K562 (cell line): ENCODE measurements at regions not wholly inside any gene's neighbourhood (a gene's known extent, or its start where the extent isn't known, plus 50 kb on each side); places are given as distances from the start of the nearest gene placed in this dataset.

Experiments used
- ATAC-seq: fragments of 200-7000 bp; cut with Tn5 transposase; 3 replicates; pipeline ENCODE4 v1.9.1; 2020; ENCODE audit warnings: moderate library complexity
- BruUV-seq: library from RNA; stranded (reverse); fragments of 400-500 nt; replicated peaks from 2 replicates; lab custom pipeline; 2021; lab: Mats Ljungman, UMichigan
- CTCF ChIA-PET: fragments of 300-600 bp; formaldehyde crosslinking; extraction: SDS; loops from one replicate; lab custom pipeline; 2021; ENCODE audit warnings: low intra/inter-chr PET ratio; lab: Yijun Ruan, JAX
- POLR2A ChIA-PET: fragments of 300-600, 350-650 bp; sonication (Branson Sonifier 250); formaldehyde crosslinking; extraction: SDS; loops from one replicate; lab custom pipeline; 2021; ENCODE audit warnings: antibody characterized with exemption, inconsistent platforms; lab: Yijun Ruan, JAX
- DNase-seq, 4 experiments: peaks; one replicate each; pipeline versions ENCODE4 v3.0.0 to v3.0.0-alpha.2; 2011 to 2018; ENCODE audit warnings: low spot score in 3 of 4, mixed read lengths in 3 of 4; ENCODE audit errors: extremely low read depth in 1 of 4
- FAIRE-seq: peaks from 2 replicates; lab custom pipeline; 2011; peaks lifted over from hg19 to GRCh38; lab: Jason Lieb, UNC
- H2AFZ ChIP-seq: 2 replicates; pipeline ENCODE4 v1.6.0; 2011; ENCODE audit warnings: low read depth, low read length, control low read depth, inconsistent platforms
- H3K27ac ChIP-seq: fragments of 200-600 bp; 3 replicates; pipeline ENCODE4 v1.8.0; 2011; ENCODE audit warnings: low read depth, mild to moderate bottlenecking, control low read depth, inconsistent platforms, low read length, moderate library complexity, mixed read lengths; ENCODE audit errors: extremely low read depth
- H3K27me3 ChIP-seq, 2 experiments: fragments of 300-600 bp in 1 of 2; 2 replicates in 1 of 2; 3 replicates in 1 of 2; pipeline versions ENCODE4 v1.6.0 to v1.8.0; 2011; ENCODE audit warnings: inconsistent platforms in 2 of 2, low read length in 2 of 2, mild to moderate bottlenecking in 1 of 2, mixed read lengths in 1 of 2, moderate library complexity in 1 of 2; ENCODE audit not compliant: control insufficient read depth in 2 of 2, insufficient read depth in 2 of 2
- H3K36me3 ChIP-seq: fragments of 300-600 bp; 3 replicates; pipeline ENCODE4 v1.8.0; 2011; ENCODE audit warnings: mild to moderate bottlenecking, low read length, inconsistent platforms; ENCODE audit not compliant: control insufficient read depth, insufficient read depth
- H3K4me1 ChIP-seq, 2 experiments: fragments of 200-600 bp in 1 of 2; replicated peaks in 1 of 2; 2 replicates in 1 of 2; 3 replicates in 1 of 2; pipeline versions ENCODE4 v1.5.1 to v1.8.0; 2011; ENCODE audit warnings: inconsistent platforms in 2 of 2, low read length in 2 of 2, mild to moderate bottlenecking in 1 of 2, mixed read lengths in 1 of 2, moderate library complexity in 1 of 2; ENCODE audit not compliant: control insufficient read depth in 2 of 2, insufficient read depth in 2 of 2
- H3K4me2 ChIP-seq: 2 replicates; pipeline ENCODE4 v1.6.1; 2011; ENCODE audit warnings: low read length, control low read depth, inconsistent platforms, mixed read lengths; ENCODE audit not compliant: insufficient read depth
- H3K4me3 ChIP-seq: fragments of 200-600 bp; sonication (generic), shearing (Covaris generic); 2 replicates; pipeline ENCODE4 v1.5.1; 2016; ENCODE audit warnings: control low read depth, inconsistent platforms
- H3K79me2 ChIP-seq: fragments of 200-600 bp; 3 replicates; pipeline ENCODE4 v1.8.0; 2011; ENCODE audit warnings: low read length, inconsistent platforms; ENCODE audit not compliant: control insufficient read depth, insufficient read depth
- H3K9ac ChIP-seq, 2 experiments: 2 replicates each; pipeline versions ENCODE4 v1.6.0 to v1.6.1; 2011; ENCODE audit warnings: low read depth in 2 of 2, low read length in 2 of 2, control low read depth in 1 of 2, inconsistent platforms in 1 of 2, mild to moderate bottlenecking in 1 of 2, mixed read lengths in 1 of 2; ENCODE audit not compliant: insufficient read depth in 1 of 2
- H3K9me1 ChIP-seq: one replicate; pipeline ENCODE4 v1.6.0; 2011; ENCODE audit warnings: inconsistent platforms, mild to moderate bottlenecking, low read length, moderate library complexity; ENCODE audit not compliant: control insufficient read depth, insufficient read depth
- H3K9me3 ChIP-seq: replicated peaks from 2 replicates; pipeline ENCODE4 v1.5.1; 2011; ENCODE audit warnings: low read depth, low read length, inconsistent platforms; ENCODE audit not compliant: control insufficient read depth, insufficient read depth
- H4K20me1 ChIP-seq: replicated peaks from 2 replicates; pipeline ENCODE4 v1.6.1; 2011; ENCODE audit warnings: low read length, inconsistent platforms, mixed read lengths; ENCODE audit not compliant: control insufficient read depth, insufficient read depth
- ASH1L ChIP-seq: fragments of 450-650 bp; IDR thresholded peaks from 2 replicates; pipeline ENCODE4 v1.6.1; 2018; ENCODE audit warnings: borderline replicate concordance, mild to moderate bottlenecking, low read depth; ENCODE audit not compliant: partially characterized antibody
- BCOR ChIP-seq: fragments of 450-650 bp; IDR thresholded peaks from 2 replicates; pipeline ENCODE4 v1.6.1; 2016
- CTBP1 ChIP-seq: fragments of 450-650 bp; IDR thresholded peaks from 2 replicates; pipeline ENCODE4 v1.6.1; 2016; ENCODE audit warnings: borderline replicate concordance
- POLR3A ChIP-seq: IDR thresholded peaks from 2 replicates; pipeline ENCODE4 v1.6.1; 2011; ENCODE audit warnings: borderline replicate concordance, mild to moderate bottlenecking, moderate library complexity; ENCODE audit not compliant: insufficient read length, insufficient read depth; ENCODE audit errors: extremely low read depth
- RBBP5 ChIP-seq: fragments of 200-600 bp; sonication (generic); IDR thresholded peaks from 2 replicates; pipeline ENCODE4 v1.6.1; 2012; ENCODE audit warnings: borderline replicate concordance, mild to moderate bottlenecking, low read length, control low read depth, inconsistent platforms; ENCODE audit not compliant: insufficient read depth, poor library complexity, severe bottlenecking
- RBM39 ChIP-seq: fragments of 200-400 bp; formaldehyde crosslinking; optimal IDR thresholded peaks from 2 replicates; pipeline ENCODE3; 2018; ENCODE audit warnings: low read depth, low read length
- RFX5 ChIP-seq: IDR thresholded peaks from 2 replicates; pipeline ENCODE4 v1.6.1; 2011; ENCODE audit warnings: low read depth, mild to moderate bottlenecking, improper control_type of control experiment, low read length
- SMARCE1 ChIP-seq: fragments of 450-650 bp; IDR thresholded peaks from 2 replicates; pipeline ENCODE4 v1.7.1; 2016; ENCODE audit warnings: mild to moderate bottlenecking
- TARDBP ChIP-seq: fragments of 450-650 bp; IDR thresholded peaks from 2 replicates; pipeline ENCODE4 v1.6.1; 2016
- U2AF2 ChIP-seq: fragments of 200-400 bp; formaldehyde crosslinking; optimal IDR thresholded peaks from 2 replicates; pipeline ENCODE3; 2017; ENCODE audit warnings: low read depth, mild to moderate bottlenecking, low read length
- ZFP30 ChIP-seq: fragments of 250-450 bp; sonication (Bioruptor Pico); IDR thresholded peaks from 2 replicates; pipeline ENCODE4 v1.8.0; 2022; ENCODE audit warnings: moderate library complexity, mild to moderate bottlenecking, inconsistent platforms, borderline replicate concordance
- ZFPM2 ChIP-seq: fragments of 250-450 bp; sonication (Bioruptor Pico); IDR thresholded peaks from 2 replicates; pipeline ENCODE4 v1.5.1; 2022; ENCODE audit warnings: mild to moderate bottlenecking
- WGBS: fragments of 100-300 bp; shearing (Covaris generic); methylation state at CpG from one replicate; pipeline ENCODE4 v1.1.6; 2016; ENCODE audit warnings: low coverage, mixed read lengths; ENCODE audit not compliant: insufficient coverage; ENCODE audit errors: missing lambda C conversion rate; 5-methylcytosine and 5-hydroxymethylcytosine counted together
- in situ Hi-C: fragments of 300-500 bp; cut with MboI; formaldehyde crosslinking; loops from 4 replicates; pipeline ENCODE4 v1.15.0; 2018; ENCODE audit warnings: inconsistent platforms, mixed read lengths
- intact Hi-C: fragments of 100-400 bp; cut with micrococcal nuclease; formaldehyde crosslinking; loops from 2 replicates; pipeline ENCODE4 v1.14.2; 2022
- TF ChIP-seq, protein P1 (sequence below): fragments of 250-450 bp; sonication (Bioruptor Pico); IDR thresholded peaks from 2 replicates; pipeline ENCODE4 v1.4.0; 2020; ENCODE audit warnings: borderline replicate concordance
- TF ChIP-seq, protein P2 (sequence below): fragments of 450-650 bp; IDR thresholded peaks from 2 replicates; pipeline ENCODE4 v1.6.1; 2016; ENCODE audit warnings: low read depth

DNA sequence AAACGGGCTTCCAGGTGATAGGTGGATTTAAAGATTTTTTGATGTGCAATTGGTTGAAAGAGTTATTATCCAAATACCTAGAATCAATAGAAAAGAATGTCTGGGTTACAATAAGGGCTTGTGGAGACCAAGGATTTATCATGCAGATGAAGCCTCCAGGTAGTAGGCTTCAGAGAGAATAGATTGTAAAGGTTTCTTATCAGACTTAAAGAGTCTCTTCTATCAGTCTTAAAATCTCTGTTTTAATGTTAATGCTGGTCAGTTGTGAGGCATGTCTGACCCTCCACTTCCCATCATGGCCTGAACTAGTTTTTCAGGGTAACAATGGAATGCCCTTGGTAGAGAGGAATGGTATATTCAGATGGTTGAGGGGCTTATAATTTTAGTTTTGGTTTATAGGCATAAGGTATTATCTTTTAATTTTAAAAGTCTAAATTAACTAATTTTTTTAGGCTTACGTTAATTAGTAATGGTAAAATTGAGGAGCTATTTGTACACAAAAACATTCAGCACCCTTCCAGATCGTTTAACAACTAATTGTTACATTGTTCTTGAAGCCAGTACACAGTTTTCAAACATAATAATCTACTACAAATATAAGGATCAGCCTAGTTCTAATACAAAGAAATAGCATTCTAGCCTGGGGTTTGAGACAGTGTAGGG is 704.2 kb upstream of the MBL2 start:
- 0% methylated on average over 3 of the region's 3 CpGs for WGBS
- H3K9ac ChIP-seq: no peak overlapping the region
- H3K9me1 ChIP-seq: no peaks in the 10 kb centered on the region
- no peak overlapping the region for H3K27ac ChIP-seq
- no peak for DNase-seq
- TF ChIP-seq TARDBP (no peak), RBM39 (no peak), BCOR (no peak), ASH1L (no peak), U2AF2 (no peak), ZFPM2 (CRISPR knock-in tag) (no peak), RFX5 (no peak), SMARCE1 (no peak), POLR3A (no peak), RBBP5 (no peak), CTBP1 (no peak), ZFP30 (CRISPR knock-in tag) (no peak)
- TF ChIP-seq, protein P1, sequence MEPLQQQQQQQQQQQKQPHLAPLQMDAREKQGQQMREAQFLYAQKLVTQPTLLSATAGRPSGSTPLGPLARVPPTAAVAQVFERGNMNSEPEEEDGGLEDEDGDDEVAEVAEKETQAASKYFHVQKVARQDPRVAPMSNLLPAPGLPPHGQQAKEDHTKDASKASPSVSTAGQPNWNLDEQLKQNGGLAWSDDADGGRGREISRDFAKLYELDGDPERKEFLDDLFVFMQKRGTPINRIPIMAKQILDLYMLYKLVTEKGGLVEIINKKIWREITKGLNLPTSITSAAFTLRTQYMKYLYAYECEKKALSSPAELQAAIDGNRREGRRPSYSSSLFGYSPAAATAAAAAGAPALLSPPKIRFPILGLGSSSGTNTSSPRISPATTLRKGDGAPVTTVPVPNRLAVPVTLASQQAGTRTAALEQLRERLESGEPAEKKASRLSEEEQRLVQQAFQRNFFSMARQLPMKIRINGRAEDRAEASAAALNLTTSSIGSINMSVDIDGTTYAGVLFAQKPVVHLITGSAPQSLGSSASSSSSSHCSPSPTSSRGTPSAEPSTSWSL (CRISPR knock-in tag): no peak
- TF ChIP-seq, protein P2, sequence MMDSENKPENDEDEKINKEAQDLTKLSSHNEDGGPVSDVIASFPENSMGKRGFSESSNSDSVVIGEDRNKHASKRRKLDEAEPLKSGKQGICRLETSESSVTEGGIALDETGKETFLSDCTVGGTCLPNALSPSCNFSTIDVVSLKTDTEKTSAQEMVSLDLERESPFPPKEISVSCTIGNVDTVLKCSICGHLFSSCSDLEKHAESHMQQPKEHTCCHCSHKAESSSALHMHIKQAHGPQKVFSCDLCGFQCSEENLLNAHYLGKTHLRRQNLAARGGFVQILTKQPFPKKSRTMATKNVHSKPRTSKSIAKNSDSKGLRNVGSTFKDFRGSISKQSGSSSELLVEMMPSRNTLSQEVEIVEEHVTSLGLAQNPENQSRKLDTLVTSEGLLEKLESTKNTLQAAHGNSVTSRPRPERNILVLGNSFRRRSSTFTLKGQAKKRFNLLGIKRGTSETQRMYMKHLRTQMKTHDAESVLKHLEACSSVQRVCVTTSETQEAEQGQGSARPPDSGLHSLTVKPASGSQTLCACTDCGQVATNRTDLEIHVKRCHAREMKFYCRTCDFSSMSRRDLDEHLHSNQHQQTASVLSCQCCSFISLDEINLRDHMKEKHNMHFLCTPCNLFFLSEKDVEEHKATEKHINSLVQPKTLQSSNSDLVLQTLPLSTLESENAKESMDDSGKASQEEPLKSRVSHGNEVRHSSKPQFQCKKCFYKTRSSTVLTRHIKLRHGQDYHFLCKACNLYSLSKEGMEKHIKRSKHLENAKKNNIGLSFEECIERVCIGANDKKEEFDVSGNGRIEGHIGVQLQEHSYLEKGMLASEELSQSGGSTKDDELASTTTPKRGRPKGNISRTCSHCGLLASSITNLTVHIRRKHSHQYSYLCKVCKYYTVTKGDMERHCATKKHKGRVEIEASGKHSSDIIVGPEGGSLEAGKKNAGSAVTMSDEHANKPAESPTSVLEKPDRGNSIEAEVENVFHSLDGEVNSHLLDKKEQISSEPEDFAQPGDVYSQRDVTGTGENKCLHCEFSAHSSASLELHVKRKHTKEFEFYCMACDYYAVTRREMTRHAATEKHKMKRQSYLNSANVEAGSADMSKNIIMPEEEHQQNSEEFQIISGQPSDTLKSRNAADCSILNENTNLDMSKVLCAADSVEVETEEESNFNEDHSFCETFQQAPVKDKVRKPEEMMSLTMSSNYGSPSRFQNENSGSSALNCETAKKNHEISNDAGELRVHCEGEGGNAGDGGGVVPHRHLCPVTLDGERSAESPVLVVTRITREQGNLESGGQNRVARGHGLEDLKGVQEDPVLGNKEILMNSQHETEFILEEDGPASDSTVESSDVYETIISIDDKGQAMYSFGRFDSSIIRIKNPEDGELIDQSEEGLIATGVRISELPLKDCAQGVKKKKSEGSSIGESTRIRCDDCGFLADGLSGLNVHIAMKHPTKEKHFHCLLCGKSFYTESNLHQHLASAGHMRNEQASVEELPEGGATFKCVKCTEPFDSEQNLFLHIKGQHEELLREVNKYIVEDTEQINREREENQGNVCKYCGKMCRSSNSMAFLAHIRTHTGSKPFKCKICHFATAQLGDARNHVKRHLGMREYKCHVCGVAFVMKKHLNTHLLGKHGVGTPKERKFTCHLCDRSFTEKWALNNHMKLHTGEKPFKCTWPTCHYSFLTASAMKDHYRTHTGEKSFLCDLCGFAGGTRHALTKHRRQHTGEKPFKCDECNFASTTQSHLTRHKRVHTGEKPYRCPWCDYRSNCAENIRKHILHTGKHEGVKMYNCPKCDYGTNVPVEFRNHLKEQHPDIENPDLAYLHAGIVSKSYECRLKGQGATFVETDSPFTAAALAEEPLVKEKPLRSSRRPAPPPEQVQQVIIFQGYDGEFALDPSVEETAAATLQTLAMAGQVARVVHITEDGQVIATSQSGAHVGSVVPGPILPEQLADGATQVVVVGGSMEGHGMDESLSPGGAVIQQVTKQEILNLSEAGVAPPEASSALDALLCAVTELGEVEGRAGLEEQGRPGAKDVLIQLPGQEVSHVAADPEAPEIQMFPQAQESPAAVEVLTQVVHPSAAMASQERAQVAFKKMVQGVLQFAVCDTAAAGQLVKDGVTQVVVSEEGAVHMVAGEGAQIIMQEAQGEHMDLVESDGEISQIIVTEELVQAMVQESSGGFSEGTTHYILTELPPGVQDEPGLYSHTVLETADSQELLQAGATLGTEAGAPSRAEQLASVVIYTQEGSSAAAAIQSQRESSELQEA: no peak
- TF ChIP-seq, all 486 proteins: peak for 0
- Histone ChIP-seq H3K4me2 (no peak overlapping the region), H4K20me1 (no peaks in the 10 kb centered on the region), H3K9me3 (0 out of 2 replicates have a peak, but pooled peaks cover 2% of the 10 kb centered on the region), H3K4me3 (no peak overlapping the region), H3K4me1 (no peaks in the 10 kb centered on the region), H3K27me3 (no peaks in the 10 kb centered on the region), H2AFZ (no peak overlapping the region), H3K79me2 (no peaks in the 10 kb centered on the region), H3K36me3 (no peaks in the 10 kb centered on the region)
- no TSS peak for BruUV-seq
- ChIA-PET POLR2A (no interaction called here), CTCF (no interaction called here)
- intact Hi-C loops (no loop called here), in situ Hi-C loops (no loop called here)
- ATAC-seq: no peak
- FAIRE-seq: no peak
